ENCODE measurements at regions not wholly inside any gene's neighbourhood (a gene's known extent, or its start where the extent isn't known, plus 50 kb on each side); places are given as distances from the start of the nearest gene placed in this dataset.
A peak's percentile ranks its signal among the peaks of the same experiment; 100 is the strongest.

DNA sequence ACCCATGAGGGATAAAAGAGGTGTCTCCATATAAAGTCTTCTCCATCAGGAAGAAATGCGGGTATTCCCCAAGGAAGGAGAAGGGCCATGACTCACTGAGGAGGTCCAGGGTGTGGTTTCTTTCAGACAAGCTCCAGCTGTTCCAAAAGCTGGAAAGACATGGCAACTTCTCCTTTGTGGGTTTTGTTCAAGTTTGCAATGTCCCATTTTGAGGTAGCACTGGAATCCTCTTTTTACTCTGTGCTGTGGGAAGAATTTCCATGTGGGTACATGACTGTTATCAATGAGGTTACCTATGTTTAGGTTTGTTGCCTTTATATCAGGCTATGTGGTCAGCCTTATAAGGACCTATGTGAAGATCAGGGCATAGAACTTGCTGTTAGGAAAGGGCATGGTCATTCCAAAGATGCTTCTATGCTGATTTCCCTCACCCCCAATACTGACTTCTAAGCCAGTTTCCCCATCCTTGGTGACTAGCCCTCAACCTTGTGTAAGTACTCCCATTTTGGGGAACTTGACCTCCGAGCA is 697.5 kb downstream of the INHBA start:
- no peak for TF ChIP-seq EP300 (IDR thresholded peaks at IDR 0.05)
- TF ChIP-seq, protein P1, sequence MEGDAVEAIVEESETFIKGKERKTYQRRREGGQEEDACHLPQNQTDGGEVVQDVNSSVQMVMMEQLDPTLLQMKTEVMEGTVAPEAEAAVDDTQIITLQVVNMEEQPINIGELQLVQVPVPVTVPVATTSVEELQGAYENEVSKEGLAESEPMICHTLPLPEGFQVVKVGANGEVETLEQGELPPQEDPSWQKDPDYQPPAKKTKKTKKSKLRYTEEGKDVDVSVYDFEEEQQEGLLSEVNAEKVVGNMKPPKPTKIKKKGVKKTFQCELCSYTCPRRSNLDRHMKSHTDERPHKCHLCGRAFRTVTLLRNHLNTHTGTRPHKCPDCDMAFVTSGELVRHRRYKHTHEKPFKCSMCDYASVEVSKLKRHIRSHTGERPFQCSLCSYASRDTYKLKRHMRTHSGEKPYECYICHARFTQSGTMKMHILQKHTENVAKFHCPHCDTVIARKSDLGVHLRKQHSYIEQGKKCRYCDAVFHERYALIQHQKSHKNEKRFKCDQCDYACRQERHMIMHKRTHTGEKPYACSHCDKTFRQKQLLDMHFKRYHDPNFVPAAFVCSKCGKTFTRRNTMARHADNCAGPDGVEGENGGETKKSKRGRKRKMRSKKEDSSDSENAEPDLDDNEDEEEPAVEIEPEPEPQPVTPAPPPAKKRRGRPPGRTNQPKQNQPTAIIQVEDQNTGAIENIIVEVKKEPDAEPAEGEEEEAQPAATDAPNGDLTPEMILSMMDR (IDR thresholded peaks at IDR 0.05), result no peak
- TF ChIP-seq POLR2AphosphoS5 (IDR thresholded peaks at IDR 0.05), result peak in 1 of 2 donors; percentile 34
